HEK293 (cell line): ENCODE measurements at regions not wholly inside any gene's neighbourhood (a gene's known extent, or its start where the extent isn't known, plus 50 kb on each side); places are given as distances from the start of the nearest gene placed in this dataset.

Experiments used
- CTCF ChIA-PET: fragments of 350-600 bp; formaldehyde crosslinking; extraction: SDS; loops from one replicate; lab custom pipeline; 2021; ENCODE audit warnings: antibody characterized with exemption; lab: Yijun Ruan, JAX
- POLR2A ChIA-PET: fragments of 300-600 bp; formaldehyde crosslinking; extraction: SDS; loops from one replicate; lab custom pipeline; 2020; ENCODE audit warnings: antibody characterized with exemption, inconsistent platforms; lab: Yijun Ruan, JAX
- H3K27ac ChIP-seq: fragments of 200-500 bp; sonication (Bioruptor generic); 2 replicates; pipeline ENCODE4 v1.5.1; 2014; ENCODE audit warnings: low read depth, low read length, control low read depth, inconsistent platforms; ENCODE audit errors: extremely low read depth
- H3K36me3 ChIP-seq, 2 experiments: fragments of 200-500 bp in 1 of 2; sonication (Bioruptor generic) in 1 of 2; 1 replicate in 1 of 2; 2 replicates in 1 of 2; pipeline ENCODE4 v1.5.1; 2014 to 2017; ENCODE audit warnings: inconsistent platforms in 2 of 2, low read length in 2 of 2; ENCODE audit not compliant: control insufficient read depth in 2 of 2, insufficient read depth in 1 of 2
- H3K4me1 ChIP-seq: fragments of 200-500 bp; sonication (Bioruptor generic); 2 replicates; pipeline ENCODE4 v1.5.1; 2014; ENCODE audit warnings: mild to moderate bottlenecking, low read length, inconsistent platforms; ENCODE audit not compliant: control insufficient read depth, insufficient read depth
- H3K4me3 ChIP-seq: 2 replicates; pipeline ENCODE4 v1.5.1; 2011; ENCODE audit warnings: low read depth, mild to moderate bottlenecking, control low read depth, low read length, moderate library complexity
- H3K9me3 ChIP-seq: fragments of 200-500 bp; sonication (Bioruptor generic); 2 replicates; pipeline ENCODE4 v1.5.1; 2014; ENCODE audit warnings: low read depth, low read length, inconsistent platforms; ENCODE audit not compliant: control insufficient read depth, insufficient read depth
- FEZF1 ChIP-seq: fragments of 450-650 bp; formaldehyde crosslinking; IDR thresholded peaks from 2 replicates; pipeline ENCODE4 v1.5.1; 2016; ENCODE audit warnings: missing biosample characterization, missing genetic modification characterization
- GLIS2 ChIP-seq: fragments of 450-650 bp; formaldehyde crosslinking; IDR thresholded peaks from 2 replicates; pipeline ENCODE4 v1.5.1; 2016; ENCODE audit warnings: missing biosample characterization, missing genetic modification characterization
- SETDB1 ChIP-seq: IDR thresholded peaks from one replicate; pipeline ENCODE4 v1.6.1; 2017; ENCODE audit warnings: mild to moderate bottlenecking, low read length, moderate library complexity, mixed read lengths; ENCODE audit not compliant: insufficient read length
- TRIM28 ChIP-seq: IDR thresholded peaks from 2 replicates; pipeline ENCODE4 v1.6.1; 2011; ENCODE audit warnings: low read length, control low read depth, borderline replicate concordance
- ZBTB48 ChIP-seq: fragments of 450-650 bp; formaldehyde crosslinking; IDR thresholded peaks from 2 replicates; pipeline ENCODE4 v1.5.1; 2016; ENCODE audit warnings: missing biosample characterization, missing genetic modification characterization
- ZNF114 ChIP-seq: fragments of 450-650 bp; formaldehyde crosslinking; IDR thresholded peaks from 2 replicates; pipeline ENCODE4 v1.5.0; 2017; ENCODE audit warnings: missing biosample characterization, missing genetic modification characterization
- ZNF132 ChIP-seq: fragments of 450-650 bp; formaldehyde crosslinking; IDR thresholded peaks from 2 replicates; pipeline ENCODE4 v1.5.1; 2017; ENCODE audit warnings: missing biosample characterization, missing genetic modification characterization, borderline replicate concordance
- ZNF16 ChIP-seq: fragments of 450-650 bp; formaldehyde crosslinking; IDR thresholded peaks from 2 replicates; pipeline ENCODE4 v1.5.1; 2016; ENCODE audit warnings: low read depth, missing biosample characterization, missing genetic modification characterization
- ZNF214 ChIP-seq: fragments of 450-650 bp; formaldehyde crosslinking; IDR thresholded peaks from 2 replicates; pipeline ENCODE4 v1.5.1; 2017; ENCODE audit warnings: missing biosample characterization, mild to moderate bottlenecking, missing genetic modification characterization, borderline replicate concordance
- ZNF223 ChIP-seq: fragments of 450-650 bp; formaldehyde crosslinking; IDR thresholded peaks from 2 replicates; pipeline ENCODE4 v1.5.1; 2016; ENCODE audit warnings: missing biosample characterization, missing genetic modification characterization
- ZNF280D ChIP-seq: fragments of 450-650 bp; formaldehyde crosslinking; IDR thresholded peaks from 2 replicates; pipeline ENCODE4 v1.5.1; 2016; ENCODE audit warnings: missing biosample characterization, missing genetic modification characterization
- ZNF350 ChIP-seq: fragments of 450-650 bp; formaldehyde crosslinking; IDR thresholded peaks from 2 replicates; pipeline ENCODE4 v1.5.0; 2017; ENCODE audit warnings: missing biosample characterization, mild to moderate bottlenecking, missing genetic modification characterization
- ZNF48 ChIP-seq: fragments of 450-650 bp; formaldehyde crosslinking; IDR thresholded peaks from 2 replicates; pipeline ENCODE4 v1.5.1; 2016; ENCODE audit warnings: missing biosample characterization, missing genetic modification characterization
- ZNF510 ChIP-seq: fragments of 450-650 bp; formaldehyde crosslinking; IDR thresholded peaks from 2 replicates; pipeline ENCODE4 v1.5.1; 2018; ENCODE audit warnings: mild to moderate bottlenecking, missing genetic modification characterization, missing biosample characterization; ENCODE audit not compliant: insufficient replicate concordance
- ZNF529 ChIP-seq: fragments of 450-650 bp; formaldehyde crosslinking; IDR thresholded peaks from 2 replicates; pipeline ENCODE4 v1.5.1; 2017; ENCODE audit warnings: missing genetic modification characterization, missing biosample characterization; ENCODE audit not compliant: insufficient replicate concordance
- ZNF558 ChIP-seq: fragments of 450-650 bp; formaldehyde crosslinking; IDR thresholded peaks from 2 replicates; pipeline ENCODE4 v1.5.1; 2016; ENCODE audit warnings: missing biosample characterization, missing genetic modification characterization
- ZNF560 ChIP-seq: fragments of 450-650 bp; formaldehyde crosslinking; IDR thresholded peaks from 2 replicates; pipeline ENCODE4 v1.5.1; 2017; ENCODE audit warnings: missing biosample characterization, missing genetic modification characterization, borderline replicate concordance
- ZNF580 ChIP-seq: fragments of 450-650 bp; formaldehyde crosslinking; IDR thresholded peaks from 2 replicates; pipeline ENCODE4 v1.5.1; 2016; ENCODE audit warnings: missing biosample characterization, missing genetic modification characterization
- ZNF660 ChIP-seq: fragments of 450-650 bp; IDR thresholded peaks from 2 replicates; pipeline ENCODE4 v1.5.1; 2018; ENCODE audit warnings: missing biosample characterization, mild to moderate bottlenecking, missing genetic modification characterization
- ZNF670 ChIP-seq: fragments of 450-650 bp; formaldehyde crosslinking; IDR thresholded peaks from 2 replicates; pipeline ENCODE4 v1.5.1; 2016; ENCODE audit warnings: missing biosample characterization, missing genetic modification characterization, low read depth
- ZNF777 ChIP-seq: fragments of 450-650 bp; formaldehyde crosslinking; IDR thresholded peaks from 2 replicates; pipeline ENCODE4 v1.5.1; 2017; ENCODE audit warnings: missing biosample characterization, missing genetic modification characterization, borderline replicate concordance
- ZNF837 ChIP-seq: fragments of 450-650 bp; formaldehyde crosslinking; IDR thresholded peaks from 2 replicates; pipeline ENCODE4 v1.5.1; 2016; ENCODE audit warnings: missing biosample characterization, missing genetic modification characterization
- ZSCAN23 ChIP-seq: fragments of 450-650 bp; formaldehyde crosslinking; IDR thresholded peaks from 2 replicates; pipeline ENCODE4 v1.5.1; 2016; ENCODE audit warnings: missing biosample characterization, missing genetic modification characterization
- TF ChIP-seq, protein P1 (sequence below): fragments of 450-650 bp; formaldehyde crosslinking; IDR thresholded peaks from 2 replicates; pipeline ENCODE4 v1.5.1; 2017; ENCODE audit warnings: missing biosample characterization, missing genetic modification characterization

- TF ChIP-seq ZNF777 (tag by site-specific recombination) (no peak), ZNF114 (no peak), GLIS2 (tag by site-specific recombination) (no peak), ZBTB48 (tag by site-specific recombination) (no peak), ZNF510 (no peak), ZNF350 (tag by site-specific recombination) (no peak), ZSCAN23 (tag by site-specific recombination) (no peak), ZNF560 (tag by site-specific recombination) (no peak), ZNF558 (no peak), ZNF670 (tag by site-specific recombination) (no peak), ZNF837 (no peak), ZNF223 (no peak), FEZF1 (tag by site-specific recombination) (no peak)
- TF ChIP-seq, protein P1, sequence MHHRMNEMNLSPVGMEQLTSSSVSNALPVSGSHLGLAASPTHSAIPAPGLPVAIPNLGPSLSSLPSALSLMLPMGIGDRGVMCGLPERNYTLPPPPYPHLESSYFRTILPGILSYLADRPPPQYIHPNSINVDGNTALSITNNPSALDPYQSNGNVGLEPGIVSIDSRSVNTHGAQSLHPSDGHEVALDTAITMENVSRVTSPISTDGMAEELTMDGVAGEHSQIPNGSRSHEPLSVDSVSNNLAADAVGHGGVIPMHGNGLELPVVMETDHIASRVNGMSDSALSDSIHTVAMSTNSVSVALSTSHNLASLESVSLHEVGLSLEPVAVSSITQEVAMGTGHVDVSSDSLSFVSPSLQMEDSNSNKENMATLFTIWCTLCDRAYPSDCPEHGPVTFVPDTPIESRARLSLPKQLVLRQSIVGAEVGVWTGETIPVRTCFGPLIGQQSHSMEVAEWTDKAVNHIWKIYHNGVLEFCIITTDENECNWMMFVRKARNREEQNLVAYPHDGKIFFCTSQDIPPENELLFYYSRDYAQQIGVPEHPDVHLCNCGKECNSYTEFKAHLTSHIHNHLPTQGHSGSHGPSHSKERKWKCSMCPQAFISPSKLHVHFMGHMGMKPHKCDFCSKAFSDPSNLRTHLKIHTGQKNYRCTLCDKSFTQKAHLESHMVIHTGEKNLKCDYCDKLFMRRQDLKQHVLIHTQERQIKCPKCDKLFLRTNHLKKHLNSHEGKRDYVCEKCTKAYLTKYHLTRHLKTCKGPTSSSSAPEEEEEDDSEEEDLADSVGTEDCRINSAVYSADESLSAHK = no peak
- no peaks in the 10 kb centered on the region for H3K9me3 ChIP-seq
- ChIA-PET POLR2A (no interaction called here), CTCF (no interaction called here)
- no peaks in the 10 kb centered on the region for H3K4me1 ChIP-seq
- no peak overlapping the region for H3K4me3 ChIP-seq
- H3K36me3 ChIP-seq = no peaks in the 10 kb centered on the region
- H3K27ac ChIP-seq = no peak overlapping the region
These were observed 268.9 kb upstream of the HS3ST5 start for GRCh38 chr6:114611696-114612095.

DNA sequence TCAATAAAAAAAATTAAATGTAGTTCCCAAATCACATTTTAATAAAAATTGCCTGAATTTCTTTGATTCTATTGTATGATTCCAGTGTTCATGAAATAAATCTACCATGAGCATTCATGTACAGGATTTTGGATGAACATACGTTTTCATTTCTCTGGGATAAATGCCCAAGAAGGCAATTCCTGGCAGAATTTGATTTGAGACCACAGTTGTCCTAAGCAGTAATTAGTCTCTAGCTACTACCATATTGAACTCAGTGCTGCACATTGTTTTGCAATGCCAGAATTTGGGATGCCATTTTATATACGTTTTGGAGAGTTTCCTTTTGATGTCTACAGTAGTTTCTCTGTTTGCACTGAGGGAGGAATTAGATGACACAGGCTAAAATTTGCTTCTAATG lies 265.3 kb upstream of the HS3ST5 start:
- ChIA-PET CTCF (interaction anchor here (0.9 kb wide), 1 partner anchor 264 kb away, joined by 6 read pairs; no protein-coding TSS in a partner anchor), POLR2A (no interaction called here)
- no peaks in the 10 kb centered on the region for H3K9me3 ChIP-seq
- TF ChIP-seq ZNF529 (tag by site-specific recombination) (no peak), SETDB1 (no peak), ZNF16 (no peak), ZNF280D (tag by site-specific recombination) (no peak), ZNF580 (tag by site-specific recombination) (no peak), ZNF214 (no peak), TRIM28 (no peak), ZNF48 (tag by site-specific recombination) (no peak), ZNF660 (tag by site-specific recombination) (no peak), ZNF132 (tag by site-specific recombination) (no peak)
- no peak overlapping the region for H3K4me3 ChIP-seq
- H3K36me3 ChIP-seq = no peaks in the 10 kb centered on the region
- no peaks in the 10 kb centered on the region for H3K4me1 ChIP-seq
- H3K27ac ChIP-seq = no peak overlapping the region
